Left ventricle myocardium superior (tissue), 1 donor: ENCODE measurements at regions not wholly inside any gene's neighbourhood (a gene's known extent, or its start where the extent isn't known, plus 50 kb on each side); places are given as distances from the start of the nearest gene placed in this dataset.

ENCODE experiments used
- ATAC-seq: fragments of 200-7000 bp; cut with Tn5 transposase; one replicate; pipeline ENCODE4 v1.9.1; 2020; ENCODE audit warnings: mild to moderate bottlenecking, moderate library complexity
- DNase-seq: peaks from one replicate; pipeline ENCODE4 v3.0.0-alpha.2; 2020
- intact Hi-C: fragments of 100-400 bp; cut with micrococcal nuclease; formaldehyde crosslinking; loops from one replicate; pipeline ENCODE4 v1.11.0; 2022
- donor health status: DM: no; HTN: yes; CAD: no; lungs with severe emphysema.

DNA sequence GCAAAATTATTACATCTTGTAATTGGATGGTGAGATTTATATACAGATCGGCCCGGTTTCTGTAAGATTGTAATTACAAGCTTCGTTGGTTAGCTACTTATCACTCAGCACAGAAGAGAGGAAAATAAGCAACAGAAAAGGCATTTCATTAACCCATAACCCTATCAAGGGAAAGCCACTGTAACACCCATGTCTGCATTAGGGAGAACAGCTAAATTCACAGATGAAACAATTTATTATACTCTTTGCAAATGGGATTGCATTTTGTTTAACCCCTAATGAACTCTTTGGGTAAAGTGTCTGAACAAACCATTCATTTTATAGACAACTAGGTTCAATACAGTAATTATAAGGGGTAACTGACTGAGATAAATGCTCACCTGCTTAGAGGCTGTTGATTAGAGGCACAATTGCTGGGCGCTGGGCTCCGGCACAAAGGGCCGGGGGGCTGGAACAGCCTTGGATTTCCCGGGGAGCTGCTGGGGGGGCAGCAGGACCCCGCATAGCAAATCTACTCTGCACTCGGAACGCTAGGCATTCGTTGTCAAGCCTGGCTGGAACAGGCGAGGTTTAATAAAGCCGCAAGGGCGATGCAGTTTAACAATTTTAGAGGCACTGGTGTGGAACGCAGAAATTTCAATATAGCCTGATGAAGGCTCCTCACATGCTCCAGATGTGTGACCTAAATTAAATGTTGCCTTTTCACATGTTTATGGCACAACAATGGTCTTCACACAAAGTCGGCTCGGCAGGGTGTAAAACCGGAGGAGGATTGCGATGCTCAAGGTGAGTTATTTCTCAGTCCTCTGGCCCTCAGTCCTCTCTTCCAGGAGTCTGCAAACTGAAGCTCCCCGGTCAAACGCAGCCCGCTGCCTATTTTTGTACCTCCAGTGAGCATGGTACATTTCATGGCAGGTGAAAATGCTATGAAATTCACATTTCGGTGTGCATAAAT is 134.0 kb upstream of the IRX6 start:
- intact Hi-C loops = no loop called here
- no peak for ATAC-seq

GRCh38 chr16:55192734-55193133 is 131.3 kb upstream of the IRX6 start:
- no peak for ATAC-seq
- no peak for DNase-seq

More for the DNA sequence above, 134.0 kb upstream of the IRX6 start:
- DNase-seq = no peak

GRCh38 chr16:55203570-55203969 is 120.4 kb upstream of the IRX6 start:
- intact Hi-C loops = no loop called here
- no peak for ATAC-seq
- DNase-seq = no peak

More at GRCh38 chr16:55192734-55193133, 131.3 kb upstream of the IRX6 start:
- intact Hi-C loops = no loop called here

GRCh38 chr16:55204069-55204468 is 119.9 kb upstream of the IRX6 start:
- ATAC-seq (no peak), DNase-seq (no peak)
- intact Hi-C loops = no loop called here

DNA sequence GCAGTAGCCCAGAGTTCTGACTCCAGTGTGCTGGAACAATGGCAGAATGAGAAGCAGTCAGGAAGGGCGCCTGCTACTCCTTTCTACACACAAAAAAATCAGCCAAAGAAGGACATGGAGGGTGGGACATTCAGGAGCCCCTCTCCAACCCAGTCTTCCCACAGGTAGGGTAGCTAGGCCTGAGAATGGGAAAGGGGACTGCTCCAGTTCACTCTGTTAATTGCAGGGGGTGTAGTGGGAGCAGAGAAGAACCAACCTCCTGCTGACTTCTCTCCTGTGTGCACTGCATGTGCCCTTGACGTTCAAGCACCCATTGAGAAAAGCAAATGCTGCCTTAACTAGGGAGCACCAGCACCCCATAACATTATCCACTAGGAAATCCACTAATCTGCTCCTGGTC is 119.1 kb upstream of the IRX6 start:
- DNase-seq (no peak), ATAC-seq (no peak)
- intact Hi-C loops = no loop called here

DNA sequence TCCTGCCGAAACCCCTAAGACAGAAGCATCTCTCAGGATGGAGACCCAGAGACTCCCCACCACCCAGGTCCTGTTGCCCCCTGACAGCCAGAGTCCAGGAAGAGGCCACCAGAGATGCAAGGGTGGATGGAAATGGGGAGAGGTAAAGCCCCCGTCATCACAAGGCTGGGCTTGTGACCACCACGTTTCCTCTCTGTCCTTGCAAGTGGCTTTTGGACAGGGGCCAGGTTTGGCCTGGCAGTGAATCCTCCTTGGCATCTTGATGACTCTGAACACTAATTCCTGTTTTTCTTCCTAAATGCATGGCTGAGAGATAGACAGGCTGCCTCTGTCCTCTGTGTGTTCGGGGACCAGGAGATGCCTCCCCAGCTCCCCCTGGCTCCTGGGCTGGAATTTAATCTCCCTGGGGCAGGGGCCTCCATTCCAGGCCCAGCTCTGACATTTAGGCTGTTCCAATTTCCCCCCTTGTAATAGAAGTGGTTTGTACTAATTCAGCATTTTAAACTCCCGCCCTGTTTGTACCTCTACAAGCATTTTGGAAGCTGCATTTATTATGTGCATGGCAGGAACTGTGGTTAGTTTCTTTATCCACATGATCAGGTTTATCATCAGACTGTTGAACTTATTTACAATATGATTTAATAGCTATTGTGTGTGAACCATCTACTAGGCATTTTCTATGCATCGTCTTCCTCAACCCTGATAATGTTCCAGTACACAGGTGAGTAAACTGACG is 116.1 kb upstream of the IRX6 start:
- intact Hi-C loops = no loop called here
- no peak for ATAC-seq
- DNase-seq = no peak

- DNase-seq = no peak
- no peak for ATAC-seq
Observed at GRCh38 chr16:55209626-55210025, 114.4 kb upstream of the IRX6 start.

GRCh38 chr16:55212791-55213190 is 111.2 kb upstream of the IRX6 start:
- ATAC-seq = no peak
- no peak for DNase-seq
- intact Hi-C loops = no loop called here

More at GRCh38 chr16:55209626-55210025, 114.4 kb upstream of the IRX6 start:
- intact Hi-C loops = no loop called here

GRCh38 chr16:55214412-55214811 is 109.6 kb upstream of the IRX6 start:
- DNase-seq = no peak
- ATAC-seq = no peak
- intact Hi-C loops = no loop called here

GRCh38 chr16:55214974-55215494 is 109.0 kb upstream of the IRX6 start:
- ATAC-seq (no peak), DNase-seq (no peak)
- intact Hi-C loops = no loop called here

- intact Hi-C loops = no loop called here
- ATAC-seq = no peak
- no peak for DNase-seq
Observed at GRCh38 chr16:55217392-55217791, 106.6 kb upstream of the IRX6 start.

DNA sequence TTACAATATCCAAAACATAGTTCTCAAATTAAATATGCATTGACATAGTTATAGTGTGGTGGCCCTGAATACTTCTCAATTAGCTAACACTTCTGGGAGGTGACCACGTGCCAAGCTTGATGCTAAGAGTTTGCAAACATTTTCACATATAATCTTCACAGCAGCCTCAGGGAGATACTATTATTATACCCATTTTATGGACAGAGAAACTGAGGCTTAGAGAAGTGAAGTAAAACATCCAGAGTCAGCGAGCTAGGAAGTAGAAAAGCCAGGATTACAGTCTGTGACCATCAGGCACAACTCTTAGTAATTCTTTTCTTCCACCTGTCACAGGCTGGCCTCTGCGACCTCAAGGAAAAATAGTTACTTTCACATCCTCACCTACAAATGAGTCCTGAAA is 102.2 kb upstream of the IRX6 start:
- intact Hi-C loops = no loop called here
- no peak for ATAC-seq
- DNase-seq = no peak

DNA sequence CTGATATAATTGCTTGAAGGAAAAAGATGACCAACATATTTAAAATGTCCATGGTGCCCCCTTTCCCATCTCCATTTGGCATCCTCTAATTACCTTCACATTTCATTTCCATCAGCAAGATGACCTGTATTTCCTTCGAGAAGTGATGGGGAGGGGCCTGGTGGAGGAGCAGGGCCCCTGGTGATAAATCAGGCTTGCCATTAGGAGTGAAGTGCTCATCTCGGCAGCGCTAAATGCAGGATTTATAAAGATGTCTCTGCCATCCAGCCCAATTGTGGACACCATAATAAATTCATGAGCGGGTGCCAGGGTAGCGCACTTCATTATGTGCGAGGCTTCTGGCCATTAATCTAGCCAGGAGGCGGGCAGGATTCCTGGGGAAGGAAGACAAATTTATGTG is 101.5 kb upstream of the IRX6 start:
- ATAC-seq (no peak), DNase-seq (no peak)
- intact Hi-C loops = no loop called here

DNA sequence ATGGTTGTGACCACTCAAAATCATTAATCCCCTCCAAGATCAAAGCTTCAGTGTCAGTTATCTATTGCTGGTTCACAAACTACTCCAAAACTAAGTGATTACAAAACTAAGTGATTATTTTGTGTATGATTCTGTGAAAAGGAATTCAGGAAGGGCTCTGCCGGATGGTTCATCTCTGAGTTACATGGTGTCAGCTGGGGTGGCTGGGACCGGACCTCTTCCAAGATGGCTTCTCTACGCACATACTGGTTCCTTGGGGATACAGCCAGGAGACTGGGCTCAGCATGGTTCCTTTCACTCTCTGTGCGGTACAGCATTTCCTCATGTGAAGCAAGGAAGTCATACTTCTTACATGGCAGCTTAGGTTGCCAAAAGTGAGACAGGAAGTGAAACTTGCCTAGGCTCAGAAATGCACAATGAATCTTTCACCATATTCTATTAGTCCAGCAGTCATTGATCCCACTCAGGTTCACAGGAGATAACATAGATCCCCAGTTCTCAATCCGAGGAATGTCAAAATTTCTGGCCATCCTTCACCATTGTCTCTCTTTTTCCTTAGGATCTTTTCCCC is 97.9 kb upstream of the IRX6 start:
- DNase-seq (no peak), ATAC-seq (no peak)
- intact Hi-C loops = no loop called here

GRCh38 chr16:55232822-55233221 is 91.2 kb upstream of the IRX6 start:
- ATAC-seq = no peak
- intact Hi-C loops = no loop called here

DNA sequence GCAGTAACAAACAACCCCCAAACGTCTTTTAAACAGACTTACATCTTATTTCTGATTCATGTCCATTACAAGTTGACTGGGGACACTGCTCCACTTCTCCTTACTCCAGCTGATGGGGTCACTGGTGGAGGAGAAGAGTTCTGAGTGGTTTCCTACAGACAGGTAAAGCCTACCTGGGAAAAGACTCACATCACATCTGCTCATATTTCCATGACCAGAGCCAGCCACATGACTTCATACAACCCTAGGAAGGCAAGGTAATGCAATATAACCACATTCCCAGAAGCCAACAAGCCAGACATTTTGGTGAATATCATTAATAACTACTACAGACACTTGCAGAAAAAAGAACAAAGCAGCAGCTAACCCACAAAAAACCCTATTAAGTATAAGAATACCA is 90.5 kb upstream of the IRX6 start:
- intact Hi-C loops = no loop called here
- ATAC-seq (no peak), DNase-seq (no peak)

More at GRCh38 chr16:55232822-55233221, 91.2 kb upstream of the IRX6 start:
- DNase-seq = no peak

DNA sequence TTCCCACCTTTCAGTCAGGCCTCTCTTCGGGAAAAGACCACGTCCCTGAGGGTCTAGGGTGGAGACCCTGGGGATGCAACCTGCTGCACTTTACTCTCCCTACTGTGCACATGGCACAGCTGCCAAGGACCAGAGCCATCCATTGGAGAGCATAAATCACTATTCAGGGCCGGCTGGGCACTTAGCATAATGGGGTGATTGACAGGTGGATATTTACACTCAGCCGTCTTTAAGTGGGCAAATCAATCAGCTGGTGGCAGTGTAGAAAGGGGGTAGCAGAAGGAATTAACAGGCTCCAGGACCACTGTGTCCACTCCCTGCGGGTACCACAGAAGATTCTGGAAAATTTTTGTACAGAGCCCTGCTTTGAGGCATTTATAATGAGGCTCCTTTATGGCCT is 87.3 kb upstream of the IRX6 start:
- ATAC-seq (no peak), DNase-seq (no peak)
- intact Hi-C loops = no loop called here

- intact Hi-C loops = no loop called here
- DNase-seq (no peak), ATAC-seq (no peak)
Observed at GRCh38 chr16:55239723-55240122, 84.3 kb upstream of the IRX6 start.

DNA sequence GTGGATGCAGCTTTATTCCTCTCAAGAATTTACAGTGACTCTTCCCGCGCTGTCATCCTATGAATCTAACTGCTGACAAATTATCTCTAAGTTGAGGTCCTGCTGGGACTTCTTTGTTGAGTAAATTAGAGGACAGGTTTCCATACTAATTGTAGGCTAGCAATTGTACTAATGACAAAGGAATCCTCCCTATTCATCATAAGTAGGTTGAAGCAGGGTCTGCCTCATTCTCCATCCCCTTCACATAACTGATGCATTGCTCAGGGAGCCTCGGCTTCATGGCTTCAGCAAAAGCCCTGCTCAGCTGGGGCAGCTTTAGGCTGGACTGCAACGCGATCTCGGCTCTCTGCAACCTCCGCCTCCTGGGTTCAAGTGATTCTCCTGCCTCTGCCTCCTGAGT is 83.1 kb upstream of the IRX6 start:
- DNase-seq (no peak), ATAC-seq (no peak)
- intact Hi-C loops = no loop called here

- ATAC-seq (no peak), DNase-seq (no peak)
- intact Hi-C loops = no loop called here
Observed at GRCh38 chr16:55242667-55243066, 81.3 kb upstream of the IRX6 start.
